ENCODE measurements at regions not wholly inside any gene's neighbourhood (a gene's known extent, or its start where the extent isn't known, plus 50 kb on each side); places are given as distances from the start of the nearest gene placed in this dataset.

DNA sequence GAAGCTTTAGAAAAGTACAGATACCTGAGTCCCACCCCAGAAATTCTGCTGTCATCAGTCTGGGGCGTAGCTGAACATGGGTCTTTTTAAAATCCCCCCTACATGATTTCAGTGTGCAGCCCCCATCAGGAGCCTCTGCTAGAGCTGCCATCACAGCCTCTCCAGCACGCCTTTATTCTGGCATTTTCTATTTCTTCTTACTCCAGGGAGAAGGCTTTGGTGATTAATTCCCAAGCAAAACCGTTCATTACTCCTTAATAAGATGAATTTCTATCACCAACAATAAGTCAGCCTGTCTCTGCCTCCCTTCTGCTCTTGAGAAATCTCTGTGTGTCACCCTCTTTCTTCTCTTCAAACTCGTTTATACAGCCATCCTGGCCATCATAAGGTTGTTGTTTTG is 160.3 kb downstream of the KATNAL1 start:
- no TSS peak for BruUV-seq (replicated peaks)
- H3K4me1 ChIP-seq (ENCODE audit: control insufficient read depth, extremely low read depth, insufficient read depth, low read length) = peaks cover 21% of the 10 kb centered on the region
- FAIRE-seq (no peak), DNase-seq (ENCODE audit: low read depth, low spot score) (no peak)
- no peak overlapping the region for H3K4me3 ChIP-seq (replicated peaks in 1 of 3; ENCODE audit: insufficient read depth in 1 of 3, low read depth in 1 of 3, low read length in 3 of 3)
- no peaks in the 10 kb centered on the region for H3K9me1 ChIP-seq (replicated peaks; ENCODE audit: control insufficient read depth, extremely low read depth, insufficient read depth, low read length)
- no peak overlapping the region for H2AFZ ChIP-seq (ENCODE audit: low read depth, low read length)
- no peaks in the 10 kb centered on the region for H3K36me3 ChIP-seq (ENCODE audit: control insufficient read depth in 2 of 2, extremely low read depth in 1 of 2, insufficient read depth in 2 of 2, low read length in 2 of 2)
- dilution Hi-C loops (cut with MboI; ENCODE audit: extremely low pct_ligation_motif_present, low sequenced_read_pairs) (loop anchor here (25.0 kb wide), 1 partner anchor 190 kb away; no protein-coding TSS in a partner anchor), intact Hi-C loops (cut with micrococcal nuclease) (no loop called here)
- H3K9ac ChIP-seq (replicated peaks; ENCODE audit: extremely low read depth, insufficient read depth, low read length) = no peak overlapping the region
- no peaks in the 10 kb centered on the region for H3K27me3 ChIP-seq (ENCODE audit: control insufficient read depth in 2 of 2, insufficient read depth in 2 of 2, low read length in 2 of 2)
- POLR2A ChIA-PET = no interaction called here
- no peaks in the 10 kb centered on the region for H3K9me3 ChIP-seq (replicated peaks; ENCODE audit: control insufficient read depth, insufficient read depth, low read length)
- no peak overlapping the region for H3K27ac ChIP-seq (ENCODE audit: insufficient read depth, low read depth, low read length)
- H3K79me2 ChIP-seq (ENCODE audit: control insufficient read depth, insufficient read depth, low read length) = no peaks in the 10 kb centered on the region
- no peak overlapping the region for H3K4me2 ChIP-seq (ENCODE audit: insufficient read depth, low read length)
- H4K20me1 ChIP-seq (replicated peaks; ENCODE audit: control insufficient read depth, extremely low read depth, insufficient read depth, low read length) = no peaks in the 10 kb centered on the region
- CTCF ChIA-PET = interaction anchor here (1.4 kb wide), 1 partner anchor 14 kb away, joined by 12 read pairs; no protein-coding TSS in a partner anchor
- TF ChIP-seq POLR2AphosphoS5 (IDR thresholded peaks at IDR 0.05; ENCODE audit: insufficient read depth, low read depth, low read length) (no peak), MYC (IDR thresholded peaks at IDR 0.05; ENCODE audit: low read depth, low read length) (no peak), JUN (IDR thresholded peaks at IDR 0.05; ENCODE audit: borderline replicate concordance, insufficient read depth, insufficient read length, low read depth) (no peak), POLR2A (IDR thresholded peaks at IDR 0.05; ENCODE audit: low read depth, low read length) (no peak), EZH2 (IDR thresholded peaks at IDR 0.05; ENCODE audit: borderline replicate concordance, low read depth, low read length, severe bottlenecking) (no peak), GATA2 (IDR thresholded peaks at IDR 0.05; ENCODE audit: insufficient read depth, insufficient read length, low read depth, low read length) (no peak), FOS (IDR thresholded peaks at IDR 0.05; ENCODE audit: borderline replicate concordance, insufficient read depth, low read length) (no peak)
- TF ChIP-seq, protein P1, sequence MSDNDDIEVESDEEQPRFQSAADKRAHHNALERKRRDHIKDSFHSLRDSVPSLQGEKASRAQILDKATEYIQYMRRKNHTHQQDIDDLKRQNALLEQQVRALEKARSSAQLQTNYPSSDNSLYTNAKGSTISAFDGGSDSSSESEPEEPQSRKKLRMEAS (IDR thresholded peaks at IDR 0.05; ENCODE audit: insufficient read depth, insufficient read length) = no peak
- TF ChIP-seq, protein P2, sequence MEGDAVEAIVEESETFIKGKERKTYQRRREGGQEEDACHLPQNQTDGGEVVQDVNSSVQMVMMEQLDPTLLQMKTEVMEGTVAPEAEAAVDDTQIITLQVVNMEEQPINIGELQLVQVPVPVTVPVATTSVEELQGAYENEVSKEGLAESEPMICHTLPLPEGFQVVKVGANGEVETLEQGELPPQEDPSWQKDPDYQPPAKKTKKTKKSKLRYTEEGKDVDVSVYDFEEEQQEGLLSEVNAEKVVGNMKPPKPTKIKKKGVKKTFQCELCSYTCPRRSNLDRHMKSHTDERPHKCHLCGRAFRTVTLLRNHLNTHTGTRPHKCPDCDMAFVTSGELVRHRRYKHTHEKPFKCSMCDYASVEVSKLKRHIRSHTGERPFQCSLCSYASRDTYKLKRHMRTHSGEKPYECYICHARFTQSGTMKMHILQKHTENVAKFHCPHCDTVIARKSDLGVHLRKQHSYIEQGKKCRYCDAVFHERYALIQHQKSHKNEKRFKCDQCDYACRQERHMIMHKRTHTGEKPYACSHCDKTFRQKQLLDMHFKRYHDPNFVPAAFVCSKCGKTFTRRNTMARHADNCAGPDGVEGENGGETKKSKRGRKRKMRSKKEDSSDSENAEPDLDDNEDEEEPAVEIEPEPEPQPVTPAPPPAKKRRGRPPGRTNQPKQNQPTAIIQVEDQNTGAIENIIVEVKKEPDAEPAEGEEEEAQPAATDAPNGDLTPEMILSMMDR (IDR thresholded peaks at IDR 0.05; ENCODE audit: extremely low read depth in 1 of 2, insufficient read depth in 1 of 2, low read depth in 1 of 2, low read length in 2 of 2) = no peak
